ENCODE measurements at regions not wholly inside any gene's neighbourhood (a gene's known extent, or its start where the extent isn't known, plus 50 kb on each side); places are given as distances from the start of the nearest gene placed in this dataset.

GRCh38 chr10:8946451-8946850 lies 892.0 kb downstream of the GATA3 start:
- H3K9me3 ChIP-seq, result peaks cover 0 to 9% of the 10 kb centered on the region in 2 donors
- no peak overlapping the region for H3K4me3 ChIP-seq
- no peaks in the 10 kb centered on the region for H3K36me3 ChIP-seq
- no peaks in the 10 kb centered on the region for H3K4me1 ChIP-seq
- intact Hi-C loops (cut with DNase I), result no loop called here
- H3K27me3 ChIP-seq, result no peaks in the 10 kb centered on the region
- TF ChIP-seq, protein P1, sequence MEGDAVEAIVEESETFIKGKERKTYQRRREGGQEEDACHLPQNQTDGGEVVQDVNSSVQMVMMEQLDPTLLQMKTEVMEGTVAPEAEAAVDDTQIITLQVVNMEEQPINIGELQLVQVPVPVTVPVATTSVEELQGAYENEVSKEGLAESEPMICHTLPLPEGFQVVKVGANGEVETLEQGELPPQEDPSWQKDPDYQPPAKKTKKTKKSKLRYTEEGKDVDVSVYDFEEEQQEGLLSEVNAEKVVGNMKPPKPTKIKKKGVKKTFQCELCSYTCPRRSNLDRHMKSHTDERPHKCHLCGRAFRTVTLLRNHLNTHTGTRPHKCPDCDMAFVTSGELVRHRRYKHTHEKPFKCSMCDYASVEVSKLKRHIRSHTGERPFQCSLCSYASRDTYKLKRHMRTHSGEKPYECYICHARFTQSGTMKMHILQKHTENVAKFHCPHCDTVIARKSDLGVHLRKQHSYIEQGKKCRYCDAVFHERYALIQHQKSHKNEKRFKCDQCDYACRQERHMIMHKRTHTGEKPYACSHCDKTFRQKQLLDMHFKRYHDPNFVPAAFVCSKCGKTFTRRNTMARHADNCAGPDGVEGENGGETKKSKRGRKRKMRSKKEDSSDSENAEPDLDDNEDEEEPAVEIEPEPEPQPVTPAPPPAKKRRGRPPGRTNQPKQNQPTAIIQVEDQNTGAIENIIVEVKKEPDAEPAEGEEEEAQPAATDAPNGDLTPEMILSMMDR (IDR thresholded peaks at IDR 0.05), result no peak
- no peak overlapping the region for H3K27ac ChIP-seq
- DNase-seq (no peak), ATAC-seq (no peak)

- H3K27ac ChIP-seq, result no peak overlapping the region
- no peak for DNase-seq
- TF ChIP-seq, protein P1 (IDR thresholded peaks at IDR 0.05), result no peak
- H3K4me3 ChIP-seq, result no peak overlapping the region
- H3K4me1 ChIP-seq, result no peaks in the 10 kb centered on the region
- intact Hi-C loops (cut with DNase I), result no loop called here
- peaks cover 0 to 8% of the 10 kb centered on the region in 2 donors for H3K9me3 ChIP-seq
- ATAC-seq, result no peak
- H3K27me3 ChIP-seq, result no peaks in the 10 kb centered on the region
- no peaks in the 10 kb centered on the region for H3K36me3 ChIP-seq
Measured at GRCh38 chr10:8950978-8951377, 896.5 kb downstream of the GATA3 start.

GRCh38 chr10:8951440-8952089 lies 897.1 kb downstream of the GATA3 start:
- no peaks in the 10 kb centered on the region for H3K36me3 ChIP-seq
- H3K27me3 ChIP-seq, result no peaks in the 10 kb centered on the region
- H3K4me3 ChIP-seq, result no peak overlapping the region
- TF ChIP-seq, protein P1 (IDR thresholded peaks at IDR 0.05), result no peak
- intact Hi-C loops (cut with DNase I), result no loop called here
- H3K27ac ChIP-seq, result no peak overlapping the region
- H3K9me3 ChIP-seq, result peaks cover 0 to 8% of the 10 kb centered on the region in 2 donors
- no peaks in the 10 kb centered on the region for H3K4me1 ChIP-seq
- ATAC-seq, result no peak
- no peak for DNase-seq

- Histone ChIP-seq H3K36me3 (no peaks in the 10 kb centered on the region), H3K27me3 (no peaks in the 10 kb centered on the region), H3K27ac (no peak overlapping the region), H3K9me3 (peaks cover 0 to 5% of the 10 kb centered on the region in 2 donors), H3K4me1 (no peaks in the 10 kb centered on the region), H3K4me3 (no peak overlapping the region)
- intact Hi-C loops (cut with DNase I), result no loop called here
- no peak for DNase-seq
- TF ChIP-seq, protein P1 (IDR thresholded peaks at IDR 0.05), result no peak
- no peak for ATAC-seq
Measured at GRCh38 chr10:8956400-8956799, 901.9 kb downstream of the GATA3 start.

DNA sequence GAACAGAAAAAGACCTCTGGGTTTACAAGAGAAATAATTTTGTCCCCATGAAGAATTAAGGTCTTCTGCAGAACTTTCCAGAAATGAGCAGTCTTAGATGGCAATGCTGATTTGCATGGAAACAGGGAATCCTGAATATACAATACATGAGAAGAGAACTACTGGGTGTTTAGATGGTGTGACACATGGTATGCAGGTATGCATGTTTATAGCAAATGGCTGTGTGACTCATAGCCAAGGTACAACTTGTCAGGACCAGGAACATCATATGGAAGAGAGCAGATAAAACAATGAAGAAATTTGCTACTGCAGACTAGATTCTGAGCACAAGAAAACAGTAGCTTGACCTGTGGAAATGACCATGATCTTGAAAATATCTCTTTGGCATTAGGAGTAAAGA lies 907.8 kb downstream of the GATA3 start:
- TF ChIP-seq, protein P1 (IDR thresholded peaks at IDR 0.05), result no peak
- DNase-seq (no peak), ATAC-seq (no peak)
- intact Hi-C loops (cut with DNase I), result no loop called here
- Histone ChIP-seq H3K9me3 (peaks cover 0 to 6% of the 10 kb centered on the region in 2 donors), H3K27ac (no peak overlapping the region), H3K27me3 (no peaks in the 10 kb centered on the region), H3K4me3 (no peak overlapping the region), H3K4me1 (no peaks in the 10 kb centered on the region), H3K36me3 (no peaks in the 10 kb centered on the region)
